Neural progenitor cell (in vitro differentiated cells): ENCODE measurements at regions not wholly inside any gene's neighbourhood (a gene's known extent, or its start where the extent isn't known, plus 50 kb on each side); places are given as distances from the start of the nearest gene placed in this dataset.
A peak's percentile ranks its signal among the peaks of the same experiment; 100 is the strongest.

ENCODE experiments used
- DNase-seq: peaks from one replicate; pipeline ENCODE4 v3.0.0-alpha.2; 2016; ENCODE audit warnings: low spot score
- H2AFZ ChIP-seq: fragments of 200-600 bp; sonication (generic); replicated peaks from 2 replicates; pipeline ENCODE4 v1.6.1; 2016; ENCODE audit warnings: antibody characterized with exemption
- H3F3A ChIP-seq: fragments of 200-600 bp; sonication (generic); 2 replicates; pipeline ENCODE4 v1.6.1; 2016; ENCODE audit warnings: antibody characterized with exemption, low read depth
- H3K27ac ChIP-seq: fragments of 200-600 bp; sonication (generic); 2 replicates; pipeline ENCODE4 v1.5.1; 2016; ENCODE audit warnings: mild to moderate bottlenecking
- H3K27me3 ChIP-seq: fragments of 200-600 bp; sonication (generic); 2 replicates; pipeline ENCODE4 v1.6.1; 2016; ENCODE audit warnings: mild to moderate bottlenecking, moderate library complexity
- H3K36me3 ChIP-seq: fragments of 200-600 bp; sonication (generic); 2 replicates; pipeline ENCODE4 v1.5.1; 2016
- H3K4me1 ChIP-seq: fragments of 200-600 bp; sonication (generic); 2 replicates; pipeline ENCODE4 v1.6.1; 2016; ENCODE audit warnings: mixed run types
- H3K4me2 ChIP-seq: fragments of 200-600 bp; sonication (generic); 2 replicates; pipeline ENCODE4 v1.6.1; 2016
- H3K4me3 ChIP-seq: fragments of 200-600 bp; sonication (generic); 2 replicates; pipeline ENCODE4 v1.5.1; 2016
- H3K79me2 ChIP-seq: fragments of 200-600 bp; sonication (generic); 2 replicates; pipeline ENCODE4 v1.6.1; 2016; ENCODE audit warnings: low read depth
- H3K9ac ChIP-seq: fragments of 200-600 bp; sonication (generic); 2 replicates; pipeline ENCODE4 v1.6.1; 2016
- H3K9me3 ChIP-seq: fragments of 200-600 bp; sonication (generic); 2 replicates; pipeline ENCODE4 v1.5.1; 2016; ENCODE audit warnings: low read depth
- H4K20me1 ChIP-seq: fragments of 200-600 bp; sonication (generic); 2 replicates; pipeline ENCODE4 v1.6.1; 2016; ENCODE audit warnings: low read depth
- H3K27ac Mint-ChIP-seq: 3 replicates; pipeline ENCODE4 v1.8.0; 2021; ENCODE audit warnings: mixed read lengths
- H3K27me3 Mint-ChIP-seq: 2 replicates; pipeline ENCODE4 v1.8.0; 2022; ENCODE audit warnings: low read depth, mild to moderate bottlenecking, inconsistent platforms, moderate library complexity, mixed read lengths; ENCODE audit not compliant: insufficient read depth
- H3K36me3 Mint-ChIP-seq: 3 replicates; pipeline ENCODE4 v1.8.0; 2021; ENCODE audit warnings: mixed read lengths
- H3K4me1 Mint-ChIP-seq: 3 replicates; pipeline ENCODE4 v1.8.0; 2021; ENCODE audit warnings: mixed read lengths
- H3K4me3 Mint-ChIP-seq: 3 replicates; pipeline ENCODE4 v1.8.0; 2021; ENCODE audit warnings: mild to moderate bottlenecking, moderate library complexity, mixed read lengths
- H3K9me3 Mint-ChIP-seq: 3 replicates; pipeline ENCODE4 v1.8.0; 2020; ENCODE audit warnings: mixed read lengths
- EZH2 ChIP-seq: fragments of 200-600 bp; sonication (generic); IDR thresholded peaks from 2 replicates; pipeline ENCODE4 v1.6.1; 2017; ENCODE audit warnings: antibody characterized with exemption, mild to moderate bottlenecking, moderate library complexity
- EZH2phosphoT487 ChIP-seq: fragments of 200-600 bp; sonication (generic); IDR thresholded peaks from 2 replicates; pipeline ENCODE4 v1.6.1; 2017; ENCODE audit warnings: antibody characterized with exemption
- TF ChIP-seq, protein P1 (sequence below): fragments of 200-600 bp; sonication (generic); IDR thresholded peaks from 2 replicates; pipeline ENCODE4 v1.5.1; 2017; ENCODE audit warnings: antibody characterized with exemption, mild to moderate bottlenecking

DNA sequence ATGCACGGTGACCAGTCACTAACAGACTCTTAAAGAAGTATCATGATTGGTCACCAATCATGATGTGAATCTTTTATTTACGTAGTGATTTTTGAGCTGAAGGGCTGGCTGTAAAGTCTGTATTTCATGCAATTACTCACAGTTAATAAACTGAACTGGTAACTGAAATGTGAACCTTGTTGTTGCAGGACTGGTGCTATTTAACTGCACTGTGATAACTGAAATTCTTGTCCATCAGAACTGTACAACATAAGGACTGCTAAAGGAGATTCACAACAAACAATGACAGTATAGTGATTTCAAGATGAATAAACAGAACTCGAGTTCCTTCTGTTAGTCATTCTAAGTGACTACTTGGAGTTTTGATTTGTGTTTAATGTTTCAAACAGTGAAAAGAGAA lies 316.6 kb downstream of the TPBG start:
- Mint-ChIP-seq H3K36me3 (peaks cover 31% of the 10 kb centered on the region), H3K4me1 (peaks cover 7% of the 10 kb centered on the region), H3K4me3 (no peak overlapping the region), H3K27me3 (peaks cover 4% of the 10 kb centered on the region), H3K27ac (no peak overlapping the region), H3K9me3 (peaks cover 44% of the 10 kb centered on the region)
- Histone ChIP-seq H3K79me2 (no peaks in the 10 kb centered on the region), H3K4me1 (no peaks in the 10 kb centered on the region), H3K9me3 (peaks cover 19% of the 10 kb centered on the region), H4K20me1 (no peaks in the 10 kb centered on the region), H3K27me3 (no peaks in the 10 kb centered on the region), H3K9ac (no peak overlapping the region), H3K27ac (no peak overlapping the region), H3K36me3 (no peaks in the 10 kb centered on the region), H3K4me2 (no peak overlapping the region), H2AFZ (peak overlapping the region; percentile 47), H3K4me3 (no peak overlapping the region), H3F3A (no peaks in the 10 kb centered on the region)
- no peak for DNase-seq
- TF ChIP-seq EZH2 = no peak
- TF ChIP-seq, protein P1, sequence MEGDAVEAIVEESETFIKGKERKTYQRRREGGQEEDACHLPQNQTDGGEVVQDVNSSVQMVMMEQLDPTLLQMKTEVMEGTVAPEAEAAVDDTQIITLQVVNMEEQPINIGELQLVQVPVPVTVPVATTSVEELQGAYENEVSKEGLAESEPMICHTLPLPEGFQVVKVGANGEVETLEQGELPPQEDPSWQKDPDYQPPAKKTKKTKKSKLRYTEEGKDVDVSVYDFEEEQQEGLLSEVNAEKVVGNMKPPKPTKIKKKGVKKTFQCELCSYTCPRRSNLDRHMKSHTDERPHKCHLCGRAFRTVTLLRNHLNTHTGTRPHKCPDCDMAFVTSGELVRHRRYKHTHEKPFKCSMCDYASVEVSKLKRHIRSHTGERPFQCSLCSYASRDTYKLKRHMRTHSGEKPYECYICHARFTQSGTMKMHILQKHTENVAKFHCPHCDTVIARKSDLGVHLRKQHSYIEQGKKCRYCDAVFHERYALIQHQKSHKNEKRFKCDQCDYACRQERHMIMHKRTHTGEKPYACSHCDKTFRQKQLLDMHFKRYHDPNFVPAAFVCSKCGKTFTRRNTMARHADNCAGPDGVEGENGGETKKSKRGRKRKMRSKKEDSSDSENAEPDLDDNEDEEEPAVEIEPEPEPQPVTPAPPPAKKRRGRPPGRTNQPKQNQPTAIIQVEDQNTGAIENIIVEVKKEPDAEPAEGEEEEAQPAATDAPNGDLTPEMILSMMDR = no peak
- no peak for TF ChIP-seq EZH2phosphoT487

DNA sequence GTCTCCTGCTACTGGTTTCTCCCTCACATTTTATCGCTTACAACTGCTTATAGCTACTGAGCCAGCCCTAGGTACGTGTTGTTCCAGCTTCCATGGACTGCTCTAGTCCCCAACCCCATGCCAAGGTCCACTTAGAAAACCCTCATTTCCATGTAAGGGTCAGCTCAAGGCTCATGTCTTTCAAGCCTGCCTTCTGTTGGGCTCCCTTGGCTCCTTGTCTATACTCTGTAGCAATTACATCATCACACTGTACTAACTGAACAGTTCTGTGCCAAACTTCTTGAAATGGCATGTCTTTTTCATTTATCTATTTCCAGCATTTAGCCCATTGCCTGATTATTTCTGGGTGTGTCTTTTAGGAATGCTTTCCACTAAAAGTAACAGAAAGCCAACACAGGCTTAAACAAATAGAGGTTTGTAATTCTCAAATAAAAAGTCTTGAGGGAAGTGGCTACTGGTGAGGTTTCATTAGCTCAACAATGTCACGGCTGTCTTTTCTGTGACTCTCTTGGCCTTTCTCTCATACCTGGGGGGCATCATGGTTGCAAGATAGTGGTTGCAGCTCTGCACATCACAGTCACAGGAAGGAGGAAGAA lies 317.6 kb downstream of the TPBG start:
- Histone ChIP-seq H3K27me3 (no peaks in the 10 kb centered on the region), H2AFZ (peak overlapping the region; percentile 81), H3K27ac (no peak overlapping the region), H3K4me1 (no peaks in the 10 kb centered on the region), H3F3A (no peaks in the 10 kb centered on the region), H4K20me1 (no peaks in the 10 kb centered on the region), H3K79me2 (no peaks in the 10 kb centered on the region), H3K9me3 (peaks cover 18% of the 10 kb centered on the region), H3K9ac (no peak overlapping the region), H3K4me3 (no peak overlapping the region), H3K4me2 (no peak overlapping the region), H3K36me3 (no peaks in the 10 kb centered on the region)
- H3K4me3 Mint-ChIP-seq = no peak overlapping the region
- H3K9me3 Mint-ChIP-seq = peaks cover 39% of the 10 kb centered on the region
- H3K36me3 Mint-ChIP-seq = peaks cover 31% of the 10 kb centered on the region
- H3K27ac Mint-ChIP-seq = peak overlapping the region; percentile 5
- peaks cover 4% of the 10 kb centered on the region for H3K27me3 Mint-ChIP-seq
- TF ChIP-seq, protein P1 = no peak
- TF ChIP-seq EZH2 (no peak), EZH2phosphoT487 (no peak)
- peaks cover 7% of the 10 kb centered on the region for H3K4me1 Mint-ChIP-seq
- DNase-seq = no peak

DNA sequence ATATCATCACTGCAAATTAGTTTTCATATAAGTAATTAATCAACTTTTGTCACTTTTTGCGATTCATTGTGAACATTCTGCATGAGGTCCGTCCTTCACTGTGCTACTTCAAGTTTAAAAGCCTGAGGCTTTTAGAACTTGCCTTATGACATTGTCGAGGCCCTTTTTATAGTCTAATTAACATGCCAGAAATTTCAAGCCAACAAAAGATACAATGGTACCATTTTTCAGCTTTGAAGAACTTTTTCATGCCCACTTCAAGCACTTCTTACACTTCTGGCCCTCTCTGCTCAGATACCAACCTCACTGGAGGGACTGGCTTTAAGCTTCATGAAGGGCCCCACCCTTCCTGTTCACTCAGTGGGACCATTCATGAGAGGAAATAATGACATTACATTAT lies 323.1 kb downstream of the TPBG start:
- H3K9me3 Mint-ChIP-seq = peaks cover 28% of the 10 kb centered on the region
- H3K4me3 ChIP-seq = no peak overlapping the region
- H3K27me3 Mint-ChIP-seq = peaks cover 4% of the 10 kb centered on the region
- no peak overlapping the region for H3K27ac ChIP-seq
- no peak overlapping the region for H3K9ac ChIP-seq
- no peak overlapping the region for H2AFZ ChIP-seq
- peaks cover 5% of the 10 kb centered on the region for H3K4me1 ChIP-seq
- H3K36me3 Mint-ChIP-seq = peaks cover 12% of the 10 kb centered on the region
- H3K4me2 ChIP-seq = no peak overlapping the region
- TF ChIP-seq, protein P1 = no peak
- TF ChIP-seq EZH2 (no peak), EZH2phosphoT487 (no peak)
- H3K4me1 Mint-ChIP-seq = peaks cover 14% of the 10 kb centered on the region
- no peak overlapping the region for H3K4me3 Mint-ChIP-seq
- no peaks in the 10 kb centered on the region for H3K79me2 ChIP-seq
- H4K20me1 ChIP-seq = no peaks in the 10 kb centered on the region
- H3K36me3 ChIP-seq = no peaks in the 10 kb centered on the region
- no peak overlapping the region for H3K27ac Mint-ChIP-seq
- no peak for DNase-seq
- no peaks in the 10 kb centered on the region for H3K9me3 ChIP-seq
- H3K27me3 ChIP-seq = no peaks in the 10 kb centered on the region
- H3F3A ChIP-seq = no peaks in the 10 kb centered on the region
